ENCODE measurements at regions not wholly inside any gene's neighbourhood (a gene's known extent, or its start where the extent isn't known, plus 50 kb on each side); places are given as distances from the start of the nearest gene placed in this dataset.

- TF ChIP-seq ZNF462 (CRISPR knock-in tag; IDR thresholded peaks at IDR 0.05) = no peak
- TF ChIP-seq ZNF331 (CRISPR knock-in tag; IDR thresholded peaks at IDR 0.05; ENCODE audit: low read depth) = no peak
- no peak for TF ChIP-seq EZH2phosphoT487 (IDR thresholded peaks at IDR 0.05; ENCODE audit: unreplicated experiment)
- no peak for TF ChIP-seq STAT1 (IDR thresholded peaks at IDR 0.05; ENCODE audit: unreplicated experiment)
- no peak for TF ChIP-seq NANOG (IDR thresholded peaks at IDR 0.05; ENCODE audit: borderline replicate concordance)
- TF ChIP-seq, protein P1, sequence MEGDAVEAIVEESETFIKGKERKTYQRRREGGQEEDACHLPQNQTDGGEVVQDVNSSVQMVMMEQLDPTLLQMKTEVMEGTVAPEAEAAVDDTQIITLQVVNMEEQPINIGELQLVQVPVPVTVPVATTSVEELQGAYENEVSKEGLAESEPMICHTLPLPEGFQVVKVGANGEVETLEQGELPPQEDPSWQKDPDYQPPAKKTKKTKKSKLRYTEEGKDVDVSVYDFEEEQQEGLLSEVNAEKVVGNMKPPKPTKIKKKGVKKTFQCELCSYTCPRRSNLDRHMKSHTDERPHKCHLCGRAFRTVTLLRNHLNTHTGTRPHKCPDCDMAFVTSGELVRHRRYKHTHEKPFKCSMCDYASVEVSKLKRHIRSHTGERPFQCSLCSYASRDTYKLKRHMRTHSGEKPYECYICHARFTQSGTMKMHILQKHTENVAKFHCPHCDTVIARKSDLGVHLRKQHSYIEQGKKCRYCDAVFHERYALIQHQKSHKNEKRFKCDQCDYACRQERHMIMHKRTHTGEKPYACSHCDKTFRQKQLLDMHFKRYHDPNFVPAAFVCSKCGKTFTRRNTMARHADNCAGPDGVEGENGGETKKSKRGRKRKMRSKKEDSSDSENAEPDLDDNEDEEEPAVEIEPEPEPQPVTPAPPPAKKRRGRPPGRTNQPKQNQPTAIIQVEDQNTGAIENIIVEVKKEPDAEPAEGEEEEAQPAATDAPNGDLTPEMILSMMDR (conservative IDR thresholded peaks at IDR 0.05; ENCODE audit: low read depth in 2 of 2) = no peak
- TF ChIP-seq, protein P2, sequence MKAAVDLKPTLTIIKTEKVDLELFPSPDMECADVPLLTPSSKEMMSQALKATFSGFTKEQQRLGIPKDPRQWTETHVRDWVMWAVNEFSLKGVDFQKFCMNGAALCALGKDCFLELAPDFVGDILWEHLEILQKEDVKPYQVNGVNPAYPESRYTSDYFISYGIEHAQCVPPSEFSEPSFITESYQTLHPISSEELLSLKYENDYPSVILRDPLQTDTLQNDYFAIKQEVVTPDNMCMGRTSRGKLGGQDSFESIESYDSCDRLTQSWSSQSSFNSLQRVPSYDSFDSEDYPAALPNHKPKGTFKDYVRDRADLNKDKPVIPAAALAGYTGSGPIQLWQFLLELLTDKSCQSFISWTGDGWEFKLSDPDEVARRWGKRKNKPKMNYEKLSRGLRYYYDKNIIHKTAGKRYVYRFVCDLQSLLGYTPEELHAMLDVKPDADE (IDR thresholded peaks at IDR 0.05) = no peak
- TF ChIP-seq ZNF114 (CRISPR knock-in tag; IDR thresholded peaks at IDR 0.05) = no peak
- TF ChIP-seq EZH2 (IDR thresholded peaks at IDR 0.05; ENCODE audit: low read depth, unreplicated experiment) = no peak
- no peak for TF ChIP-seq POLR2AphosphoS5 (IDR thresholded peaks at IDR 0.05; ENCODE audit: low read depth)
- TF ChIP-seq REST (IDR thresholded peaks at IDR 0.05; ENCODE audit: unreplicated experiment) = no peak
Measured at GRCh38 chr12:125267114-125267513, 201.9 kb downstream of the AACS start (continued).
